ENCODE measurements at regions not wholly inside any gene's neighbourhood (a gene's known extent, or its start where the extent isn't known, plus 50 kb on each side); places are given as distances from the start of the nearest gene placed in this dataset.
"Not testable (repeated sequence)": the region's sequence is repeated elsewhere in the genome, so short reads cannot be mapped to it uniquely, and the experiment has no call there.

DNA sequence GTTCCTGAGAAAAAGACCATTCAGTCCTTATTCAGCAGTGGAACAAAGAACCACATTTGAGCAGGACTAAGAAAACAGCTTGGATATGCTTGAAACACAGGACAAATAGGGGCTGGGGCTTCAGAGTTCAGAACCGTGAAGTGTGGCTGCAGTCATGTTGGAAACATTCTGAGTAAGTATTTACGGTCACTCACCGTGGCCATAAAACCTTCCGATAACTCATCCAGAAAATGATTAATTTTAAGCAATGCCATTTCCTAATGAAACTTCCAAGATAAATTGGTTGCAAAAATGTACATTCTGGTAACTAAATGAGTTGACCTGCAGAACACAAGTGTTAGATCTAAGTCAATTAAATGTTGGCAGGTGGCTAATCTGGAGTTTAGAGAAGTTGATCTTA lies 279.2 kb downstream of the CXCL12 start:
- Mint-ChIP-seq H3K9me3 (peaks cover 7% of the 10 kb centered on the region), H3K36me3 (ENCODE audit: insufficient read depth) (no peaks in the 10 kb centered on the region), H3K4me3 (no peak overlapping the region), H3K27ac (ENCODE audit: low read depth) (no peak overlapping the region), H3K4me1 (no peaks in the 10 kb centered on the region), H3K27me3 (peaks cover 12% of the 10 kb centered on the region)
- DNase-seq (ENCODE audit: low spot score in 2 of 2) (no peak), ATAC-seq (replicated peaks; ENCODE audit: extremely low read depth, poor library complexity, severe bottlenecking) (no peak)

GRCh38 chr10:44102726-44103255 lies 282.1 kb downstream of the CXCL12 start:
- Mint-ChIP-seq H3K4me1 (no peaks in the 10 kb centered on the region), H3K36me3 (ENCODE audit: insufficient read depth) (no peaks in the 10 kb centered on the region), H3K27me3 (no peaks in the 10 kb centered on the region), H3K9me3 (no peaks in the 10 kb centered on the region), H3K27ac (ENCODE audit: low read depth) (no peak overlapping the region), H3K4me3 (no peak overlapping the region)
- DNase-seq (ENCODE audit: low spot score in 2 of 2) = no peak
- no peak for ATAC-seq (replicated peaks; ENCODE audit: extremely low read depth, poor library complexity, severe bottlenecking)

- Mint-ChIP-seq H3K4me3 (no peak overlapping the region), H3K9me3 (no peaks in the 10 kb centered on the region), H3K27ac (ENCODE audit: low read depth) (no peak overlapping the region), H3K36me3 (ENCODE audit: insufficient read depth) (no peaks in the 10 kb centered on the region), H3K4me1 (no peaks in the 10 kb centered on the region), H3K27me3 (no peaks in the 10 kb centered on the region)
- no peak for DNase-seq (ENCODE audit: low spot score in 2 of 2)
- ATAC-seq (replicated peaks; ENCODE audit: extremely low read depth, poor library complexity, severe bottlenecking) = no peak
Observed at GRCh38 chr10:44101082-44101481, 283.8 kb downstream of the CXCL12 start.

DNA sequence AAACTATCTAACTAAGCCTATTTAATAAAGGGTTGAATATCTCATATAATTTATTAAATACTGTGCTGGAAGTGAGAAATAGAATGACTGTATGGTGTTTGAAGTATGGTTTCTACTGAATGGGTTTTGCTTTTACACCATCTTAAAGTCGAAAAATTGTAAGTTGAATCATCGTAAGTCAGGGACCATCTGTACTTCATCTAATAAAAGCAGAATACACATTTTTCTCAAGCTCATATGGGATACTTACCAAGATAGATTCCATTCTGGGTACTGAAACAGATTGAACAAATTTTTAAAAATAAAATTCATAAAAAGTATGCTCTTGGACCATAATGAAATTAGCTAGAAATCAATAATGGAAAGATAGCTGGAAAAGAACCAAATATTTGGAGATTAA lies 285.4 kb downstream of the CXCL12 start:
- Mint-ChIP-seq H3K9me3 (peaks cover 6% of the 10 kb centered on the region), H3K4me1 (no peaks in the 10 kb centered on the region), H3K4me3 (no peak overlapping the region), H3K27ac (ENCODE audit: low read depth) (no peak overlapping the region), H3K36me3 (ENCODE audit: insufficient read depth) (no peaks in the 10 kb centered on the region), H3K27me3 (peaks cover 9% of the 10 kb centered on the region)
- DNase-seq (ENCODE audit: low spot score in 2 of 2) (no peak), ATAC-seq (replicated peaks; ENCODE audit: extremely low read depth, poor library complexity, severe bottlenecking) (no peak)

- H3K4me1 Mint-ChIP-seq; ATAC-seq (replicated peaks; ENCODE audit: extremely low read depth, poor library complexity, severe bottlenecking); H3K4me3 Mint-ChIP-seq; DNase-seq (ENCODE audit: low spot score in 2 of 2); H3K9me3 Mint-ChIP-seq; H3K36me3 Mint-ChIP-seq (ENCODE audit: insufficient read depth); H3K27ac Mint-ChIP-seq (ENCODE audit: low read depth): not testable (repeated sequence)
- peaks cover 38% of the 10 kb centered on the region for H3K27me3 Mint-ChIP-seq
Observed at GRCh38 chr10:44096217-44096616, 288.7 kb downstream of the CXCL12 start.

GRCh38 chr10:44089671-44090070 lies 295.2 kb downstream of the CXCL12 start:
- Mint-ChIP-seq H3K36me3 (ENCODE audit: insufficient read depth) (no peaks in the 10 kb centered on the region), H3K4me1 (no peaks in the 10 kb centered on the region), H3K9me3 (peaks cover 5% of the 10 kb centered on the region), H3K4me3 (no peak overlapping the region), H3K27ac (ENCODE audit: low read depth) (no peak overlapping the region), H3K27me3 (peaks cover 66% of the 10 kb centered on the region)
- DNase-seq (ENCODE audit: low spot score in 2 of 2) (no peak), ATAC-seq (replicated peaks; ENCODE audit: extremely low read depth, poor library complexity, severe bottlenecking) (no peak)

DNA sequence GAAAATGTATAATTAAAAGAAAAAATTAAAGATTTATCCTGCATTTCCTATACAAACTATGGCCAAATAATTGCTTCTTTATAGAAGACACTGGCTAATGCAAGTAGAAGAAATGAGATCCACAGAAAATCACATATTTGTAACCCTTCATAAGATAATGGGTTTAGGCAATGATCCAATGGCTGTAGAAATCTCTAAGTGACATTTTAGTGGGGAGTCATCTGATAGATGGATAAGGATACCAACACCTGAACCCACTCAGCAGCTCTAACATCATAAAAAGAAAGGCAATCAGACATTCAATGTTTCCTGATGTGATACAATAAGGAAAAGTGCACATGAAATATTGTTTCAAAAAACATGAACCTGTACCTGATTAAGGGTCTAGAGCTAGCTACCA lies 297.5 kb downstream of the CXCL12 start:
- Mint-ChIP-seq H3K27ac (ENCODE audit: low read depth) (no peak overlapping the region), H3K27me3 (peaks cover 45% of the 10 kb centered on the region), H3K4me1 (no peaks in the 10 kb centered on the region), H3K4me3 (no peak overlapping the region), H3K9me3 (peaks cover 5% of the 10 kb centered on the region), H3K36me3 (ENCODE audit: insufficient read depth) (no peaks in the 10 kb centered on the region)
- ATAC-seq (replicated peaks; ENCODE audit: extremely low read depth, poor library complexity, severe bottlenecking) = no peak
- no peak for DNase-seq (ENCODE audit: low spot score in 2 of 2)

DNA sequence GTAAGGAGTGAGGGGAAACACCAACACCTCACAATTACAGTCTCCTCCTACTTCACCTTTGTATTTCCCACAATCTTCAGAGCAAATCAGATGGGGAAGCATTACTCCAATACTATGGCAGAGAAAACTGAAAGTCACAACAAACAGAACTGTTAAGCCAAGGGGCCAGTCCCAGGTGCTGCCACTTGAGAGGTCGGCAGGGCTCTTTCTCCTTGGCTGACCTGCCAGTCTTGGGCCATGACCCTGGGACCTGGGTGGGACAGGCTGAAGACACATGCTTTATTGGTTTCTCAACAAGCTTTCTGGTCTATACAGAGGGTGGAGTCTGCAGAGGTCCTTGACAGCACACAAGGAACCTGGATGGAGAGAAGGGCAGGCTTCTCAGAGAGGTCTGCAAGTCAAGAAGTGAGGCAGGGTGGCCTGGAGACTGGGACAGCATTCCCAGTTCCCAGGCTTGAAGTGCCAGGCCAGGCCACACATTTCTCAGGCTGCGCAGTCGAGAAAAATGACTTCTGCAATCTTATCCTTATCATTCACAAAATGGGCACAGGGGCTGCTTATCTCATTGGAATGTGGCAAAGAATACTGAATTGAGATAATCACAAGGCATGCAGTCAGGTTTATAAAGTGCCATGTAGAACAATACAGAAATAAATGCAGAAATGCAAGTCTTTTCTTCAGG lies 301.0 kb downstream of the CXCL12 start:
- Mint-ChIP-seq H3K36me3 (ENCODE audit: insufficient read depth) (no peaks in the 10 kb centered on the region), H3K27ac (ENCODE audit: low read depth) (no peak overlapping the region), H3K4me3 (no peak overlapping the region), H3K4me1 (no peaks in the 10 kb centered on the region), H3K9me3 (no peaks in the 10 kb centered on the region), H3K27me3 (peaks cover 46% of the 10 kb centered on the region)
- ATAC-seq (replicated peaks; ENCODE audit: extremely low read depth, poor library complexity, severe bottlenecking) (no peak), DNase-seq (ENCODE audit: low spot score in 2 of 2) (no peak)

DNA sequence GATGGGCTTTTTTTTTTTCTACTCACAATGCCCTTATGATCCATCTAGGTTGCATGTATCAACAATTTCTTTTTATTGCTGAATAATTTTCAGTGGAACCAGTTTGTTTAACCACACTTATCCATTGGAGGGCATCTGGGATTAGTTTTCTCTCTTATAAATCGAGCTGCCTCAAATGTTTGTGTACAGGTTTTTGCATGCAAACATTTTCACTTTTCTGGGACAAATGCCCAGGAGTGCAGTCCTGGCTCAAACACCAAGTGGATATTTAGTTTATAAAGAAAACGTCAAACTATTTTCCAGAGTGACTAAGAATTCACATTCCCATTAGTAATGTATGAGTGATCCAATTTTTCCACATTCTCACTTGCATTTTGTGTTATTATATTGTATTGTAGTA lies 313.4 kb downstream of the CXCL12 start:
- no peaks in the 10 kb centered on the region for H3K36me3 Mint-ChIP-seq (ENCODE audit: insufficient read depth)
- ATAC-seq (replicated peaks; ENCODE audit: extremely low read depth, poor library complexity, severe bottlenecking) = no peak
- no peaks in the 10 kb centered on the region for H3K4me1 Mint-ChIP-seq
- peaks cover 10% of the 10 kb centered on the region for H3K27me3 Mint-ChIP-seq
- no peaks in the 10 kb centered on the region for H3K9me3 Mint-ChIP-seq
- H3K4me3 Mint-ChIP-seq = no peak overlapping the region
- DNase-seq (ENCODE audit: low spot score in 2 of 2) = no peak
- no peak overlapping the region for H3K27ac Mint-ChIP-seq (ENCODE audit: low read depth)

GRCh38 chr10:44070282-44070681 lies 314.6 kb downstream of the CXCL12 start:
- ATAC-seq (replicated peaks; ENCODE audit: extremely low read depth, poor library complexity, severe bottlenecking) (no peak), DNase-seq (ENCODE audit: low spot score in 2 of 2) (no peak)
- Mint-ChIP-seq H3K36me3 (ENCODE audit: insufficient read depth) (no peaks in the 10 kb centered on the region), H3K9me3 (no peaks in the 10 kb centered on the region), H3K27ac (ENCODE audit: low read depth) (no peak overlapping the region), H3K4me1 (no peaks in the 10 kb centered on the region), H3K27me3 (peaks cover 10% of the 10 kb centered on the region), H3K4me3 (no peak overlapping the region)

DNA sequence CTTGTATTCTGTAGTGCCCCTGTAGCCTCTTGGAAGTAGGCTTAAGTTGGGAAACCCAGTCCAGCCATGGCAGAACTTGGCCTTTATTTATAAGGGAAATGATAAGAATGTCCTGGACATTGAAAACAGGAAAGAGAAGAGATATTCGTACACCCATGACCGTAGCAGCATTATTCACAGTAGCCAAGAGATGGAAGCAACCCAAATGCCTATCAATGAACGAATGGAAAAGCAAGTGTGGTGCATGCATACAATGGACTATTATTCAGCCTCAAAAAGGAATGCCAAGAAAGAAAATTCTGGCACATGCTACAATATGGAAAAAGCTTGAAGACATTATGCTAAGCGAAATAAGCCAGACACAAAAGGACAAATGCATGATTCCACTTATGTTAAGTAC lies 315.3 kb downstream of the CXCL12 start:
- Mint-ChIP-seq H3K4me3 (no peak overlapping the region), H3K9me3 (no peaks in the 10 kb centered on the region), H3K27me3 (peaks cover 10% of the 10 kb centered on the region), H3K36me3 (ENCODE audit: insufficient read depth) (no peaks in the 10 kb centered on the region), H3K27ac (ENCODE audit: low read depth) (no peak overlapping the region), H3K4me1 (no peaks in the 10 kb centered on the region)
- ATAC-seq (replicated peaks; ENCODE audit: extremely low read depth, poor library complexity, severe bottlenecking) = no peak
- DNase-seq (ENCODE audit: low spot score in 2 of 2) = no peak

GRCh38 chr10:44068716-44069482 lies 316.0 kb downstream of the CXCL12 start:
- no peak overlapping the region for H3K27ac Mint-ChIP-seq (ENCODE audit: low read depth)
- no peak overlapping the region for H3K4me3 Mint-ChIP-seq
- peaks cover 10% of the 10 kb centered on the region for H3K27me3 Mint-ChIP-seq
- DNase-seq (ENCODE audit: low spot score in 2 of 2) (no peak), ATAC-seq (replicated peaks; ENCODE audit: extremely low read depth, poor library complexity, severe bottlenecking) (no peak)
- H3K4me1 Mint-ChIP-seq = no peaks in the 10 kb centered on the region
- no peaks in the 10 kb centered on the region for H3K36me3 Mint-ChIP-seq (ENCODE audit: insufficient read depth)
- no peaks in the 10 kb centered on the region for H3K9me3 Mint-ChIP-seq

DNA sequence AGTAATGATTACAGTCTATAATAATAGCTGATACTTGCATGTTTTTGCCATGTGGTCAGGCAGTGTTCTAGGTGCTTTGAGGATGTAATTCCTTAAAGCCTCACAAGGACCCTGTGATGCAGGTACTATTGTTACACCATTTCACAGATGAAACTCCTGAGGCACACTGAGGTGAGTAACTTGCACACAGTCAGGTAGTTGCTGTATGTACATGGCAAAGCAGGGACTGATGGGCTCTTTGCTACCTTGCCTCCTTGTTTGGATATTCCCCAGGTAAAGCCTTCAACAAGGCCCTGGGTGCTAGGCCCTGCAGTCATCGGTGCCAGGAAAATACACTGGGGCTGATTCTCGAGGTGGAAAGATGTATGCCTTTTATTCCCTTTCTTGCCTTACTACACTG lies 317.5 kb downstream of the CXCL12 start:
- Mint-ChIP-seq H3K27ac (ENCODE audit: low read depth) (no peak overlapping the region), H3K9me3 (no peaks in the 10 kb centered on the region), H3K27me3 (peaks cover 3% of the 10 kb centered on the region), H3K4me1 (no peaks in the 10 kb centered on the region), H3K36me3 (ENCODE audit: insufficient read depth) (no peaks in the 10 kb centered on the region), H3K4me3 (no peak overlapping the region)
- ATAC-seq (replicated peaks; ENCODE audit: extremely low read depth, poor library complexity, severe bottlenecking) (no peak), DNase-seq (ENCODE audit: low spot score in 2 of 2) (no peak)
